IMR-90 (cell line): ENCODE measurements at regions not wholly inside any gene's neighbourhood (a gene's known extent, or its start where the extent isn't known, plus 50 kb on each side); places are given as distances from the start of the nearest gene placed in this dataset.

Experiments
- ATAC-seq: fragments of 200-7000 bp; cut with Tn5 transposase; 2 replicates; pipeline ENCODE4 v1.9.1; 2020; ENCODE audit warnings: low read depth, mild to moderate bottlenecking, moderate library complexity
- BruUV-seq: library from RNA; stranded (reverse); fragments of 400-500 nt; replicated peaks from 2 replicates; lab custom pipeline; 2021; lab: Mats Ljungman, UMichigan
- CTCF ChIA-PET: fragments of 300-600 bp; formaldehyde crosslinking; extraction: SDS; loops from one replicate; lab custom pipeline; 2021; ENCODE audit warnings: antibody characterized with exemption; lab: Yijun Ruan, JAX
- POLR2A ChIA-PET: fragments of 300-600 bp; sonication (Branson Sonifier 250); formaldehyde crosslinking; loops from one replicate; lab custom pipeline; 2022; ENCODE audit warnings: antibody characterized with exemption; ENCODE audit not compliant: unreplicated experiment; lab: Charles Lee
- DNase-seq: peaks from one replicate; pipeline ENCODE4 v3.0.0; 2013
- H2AFZ ChIP-seq: replicated peaks from 2 replicates; pipeline ENCODE3; 2013; ENCODE audit warnings: low read length, mild to moderate bottlenecking; ENCODE audit not compliant: poor library complexity
- H2AK5ac ChIP-seq: 2 replicates; pipeline ENCODE4 v1.6.1; 2013; ENCODE audit warnings: low read depth, low read length, inconsistent platforms
- H2AK9ac ChIP-seq: replicated peaks from 2 replicates; pipeline ENCODE3; 2013; ENCODE audit warnings: mild to moderate bottlenecking, low read depth, low read length, moderate library complexity; ENCODE audit not compliant: poor library complexity
- H2BK120ac ChIP-seq: 2 replicates; pipeline ENCODE4 v1.6.1; 2013; ENCODE audit warnings: low read depth, low read length, inconsistent platforms
- H2BK15ac ChIP-seq: 3 replicates; pipeline ENCODE4 v1.6.1; 2013; ENCODE audit warnings: low read depth, low read length, inconsistent platforms
- H2BK20ac ChIP-seq: 2 replicates; pipeline ENCODE4 v1.6.1; 2013; ENCODE audit warnings: low read depth, mild to moderate bottlenecking, inconsistent platforms, low read length, moderate library complexity
- H2BK5ac ChIP-seq: 2 replicates; pipeline ENCODE4 v1.6.1; 2013; ENCODE audit warnings: mild to moderate bottlenecking, low read depth, low read length, inconsistent platforms; ENCODE audit not compliant: poor library complexity, severe bottlenecking
- H3K14ac ChIP-seq: replicated peaks from 2 replicates; pipeline ENCODE4 v1.6.1; 2013; ENCODE audit warnings: low read depth, low read length, inconsistent platforms
- H3K18ac ChIP-seq: 2 replicates; pipeline ENCODE4 v1.6.1; 2013; ENCODE audit warnings: low read depth, low read length, control low read depth
- H3K23ac ChIP-seq: 2 replicates; pipeline ENCODE4 v1.6.1; 2013; ENCODE audit warnings: low read depth, low read length, inconsistent platforms
- H3K27ac ChIP-seq: 2 replicates; pipeline ENCODE4 v1.5.1; 2013; ENCODE audit warnings: mild to moderate bottlenecking, control low read depth, low read length; ENCODE audit not compliant: insufficient read depth
- H3K27me3 ChIP-seq: 2 replicates; pipeline ENCODE4 v1.6.1; 2013; ENCODE audit warnings: low read length; ENCODE audit not compliant: control insufficient read depth, insufficient read depth
- H3K36me3 ChIP-seq: 2 replicates; pipeline ENCODE4 v1.6.1; 2013; ENCODE audit warnings: low read length, mixed read lengths; ENCODE audit not compliant: control insufficient read depth, insufficient read depth
- H3K4ac ChIP-seq: 2 replicates; pipeline ENCODE4 v1.6.1; 2013; ENCODE audit warnings: low read depth, low read length, inconsistent platforms
- H3K4me1 ChIP-seq: 2 replicates; pipeline ENCODE4 v1.6.1; 2013; ENCODE audit warnings: low read length, mixed read lengths; ENCODE audit not compliant: control insufficient read depth, insufficient read depth
- H3K4me2 ChIP-seq: 2 replicates; pipeline ENCODE4 v1.6.1; 2013; ENCODE audit warnings: low read depth, mild to moderate bottlenecking, control low read depth, low read length, moderate library complexity
- H3K4me3 ChIP-seq: 2 replicates; pipeline ENCODE4 v1.5.1; 2013; ENCODE audit warnings: low read depth, mild to moderate bottlenecking, control low read depth, low read length, moderate library complexity; ENCODE audit not compliant: insufficient read depth
- H3K56ac ChIP-seq: 2 replicates; pipeline ENCODE4 v1.6.1; 2013; ENCODE audit warnings: low read length, inconsistent platforms; ENCODE audit not compliant: insufficient read depth; ENCODE audit errors: extremely low read depth
- H3K79me1 ChIP-seq, 2 experiments: 2 replicates each; pipeline ENCODE4 v1.6.1; 2013; ENCODE audit warnings: low read length in 2 of 2, inconsistent platforms in 1 of 2, low read depth in 1 of 2
- H3K9ac ChIP-seq: 2 replicates; pipeline ENCODE4 v1.6.1; 2013; ENCODE audit warnings: low read depth, low read length, control low read depth
- H3K9me1 ChIP-seq: 2 replicates; pipeline ENCODE4 v1.6.1; 2013; ENCODE audit warnings: low read length, inconsistent platforms; ENCODE audit not compliant: insufficient read depth
- H3K9me3 ChIP-seq: 2 replicates; pipeline ENCODE4 v1.6.1; 2013; ENCODE audit warnings: low read length; ENCODE audit not compliant: control insufficient read depth, insufficient read depth
- H4K20me1 ChIP-seq: 2 replicates; pipeline ENCODE4 v1.6.1; 2013; ENCODE audit warnings: low read length, inconsistent platforms; ENCODE audit not compliant: insufficient read depth
- H4K5ac ChIP-seq: 2 replicates; pipeline ENCODE4 v1.6.1; 2013; ENCODE audit warnings: mild to moderate bottlenecking, low read depth, low read length, control low read depth
- H4K8ac ChIP-seq, 2 experiments: 2 replicates each; pipeline ENCODE4 v1.6.1; 2013; ENCODE audit warnings: low read depth in 2 of 2, low read length in 2 of 2, control low read depth in 1 of 2, inconsistent platforms in 1 of 2
- H4K91ac ChIP-seq: 2 replicates; pipeline ENCODE4 v1.6.1; 2013; ENCODE audit warnings: low read depth, low read length, inconsistent platforms; ENCODE audit not compliant: insufficient read depth
- BHLHE40 ChIP-seq: fragments of 150-350 bp; IDR thresholded peaks from 2 replicates; pipeline ENCODE4 v1.6.1; 2016; ENCODE audit warnings: mild to moderate bottlenecking, low read depth, low read length
- CEBPB ChIP-seq: IDR thresholded peaks from 2 replicates; pipeline ENCODE4 v1.6.1; 2012; ENCODE audit warnings: low read depth, low read length, improper control_type of control experiment
- MAFK ChIP-seq: IDR thresholded peaks from 2 replicates; pipeline ENCODE4 v1.6.1; 2012; ENCODE audit warnings: low read depth, low read length, improper control_type of control experiment
- MXI1 ChIP-seq: IDR thresholded peaks from 2 replicates; pipeline ENCODE4 v1.6.1; 2012; ENCODE audit warnings: low read depth, mild to moderate bottlenecking, low read length, moderate library complexity, borderline replicate concordance
- NFE2L2 ChIP-seq: fragments of 150-350 bp; IDR thresholded peaks from 2 replicates; pipeline ENCODE4 v1.6.1; 2016; ENCODE audit warnings: low read depth, mild to moderate bottlenecking, low read length
- dilution Hi-C: fragments of 300-500 bp; cut with HindIII; formaldehyde crosslinking; loops from one replicate; pipeline ENCODE4 v1.14.3; 2018; ENCODE audit warnings: low sequenced_read_pairs; ENCODE audit not compliant: unreplicated experiment
- in situ Hi-C: fragments of 300-500 bp; cut with MboI; formaldehyde crosslinking; loops from 3 replicates; pipeline ENCODE4 v1.14.3; 2019; ENCODE audit warnings: low sequenced_read_pairs, inconsistent platforms, mixed read lengths
- intact Hi-C: fragments of 100-400 bp; cut with micrococcal nuclease; formaldehyde crosslinking; loops from 2 replicates; pipeline ENCODE4 v1.10.0; 2022

DNA sequence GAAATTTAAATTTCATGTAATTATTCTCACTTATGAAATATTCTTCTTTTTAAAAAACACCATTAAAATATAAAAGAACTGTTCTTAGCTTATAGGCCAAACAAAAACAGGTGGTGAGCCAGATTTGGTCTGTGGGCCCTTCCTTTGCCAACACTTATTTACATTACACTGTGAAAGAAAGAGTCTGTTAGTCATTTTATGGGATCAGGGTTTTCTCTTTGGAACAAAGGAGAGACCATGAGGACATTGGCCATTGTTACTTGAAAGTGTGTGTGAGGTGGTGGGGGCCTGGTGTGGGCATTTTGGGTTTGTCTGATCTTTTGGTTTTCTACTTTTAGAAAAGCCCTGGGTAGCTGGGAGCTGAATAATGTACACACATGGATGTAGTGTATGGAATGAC, 62.7 kb downstream of the TTC6 start:
- H2BK20ac ChIP-seq, result peak overlapping the region; percentile 16; the same call in 1 of the 2 replicates
- in situ Hi-C loops, result no loop called here
- H3K9me1 ChIP-seq, result no peaks in the 10 kb centered on the region
- H3K23ac ChIP-seq, result no peak overlapping the region
- dilution Hi-C loops, result no loop called here
- H3K4me1 ChIP-seq, result peaks cover 3% of the 10 kb centered on the region; the same call in 1 of the 2 replicates
- H3K56ac ChIP-seq, result no peak overlapping the region
- ATAC-seq, result no peak
- H2BK5ac ChIP-seq, result no peak overlapping the region
- intact Hi-C loops, result no loop called here
- H3K4me3 ChIP-seq, result no peak overlapping the region
- ChIA-PET CTCF (interaction anchor here (0.6 kb wide), 1 partner anchor 22 kb away, joined by 3 read pairs; no protein-coding TSS in a partner anchor), POLR2A (no interaction called here)
- H3K36me3 ChIP-seq, result no peaks in the 10 kb centered on the region
- H3K27ac ChIP-seq, result no peak overlapping the region
- H3K9ac ChIP-seq, result no peak overlapping the region
- H3K27me3 ChIP-seq, result no peaks in the 10 kb centered on the region
- BruUV-seq, result no TSS peak
- 0 out of 4 replicates have a peak overlapping the region, but pooled peaks of 1 of the 2 experiments have one; percentile 1 for H4K8ac ChIP-seq
- no peaks in the 10 kb centered on the region for H4K20me1 ChIP-seq
- no peak overlapping the region; the same call in 1 of the 2 replicates for H4K91ac ChIP-seq
- no peak for TF ChIP-seq BHLHE40
- TF ChIP-seq CEBPB, result no peak
- TF ChIP-seq MXI1, result no peak
- no peak for TF ChIP-seq MAFK
- no peak for TF ChIP-seq NFE2L2
- H3K4ac ChIP-seq, result no peak overlapping the region
- no peak overlapping the region for H4K5ac ChIP-seq
- H2AFZ ChIP-seq, result no peak overlapping the region
- H3K79me1 ChIP-seq, result no peaks in the 10 kb centered on the region
- no peak for DNase-seq
- H2AK9ac ChIP-seq, result no peak overlapping the region
- no peak overlapping the region for H3K4me2 ChIP-seq
- H2BK15ac ChIP-seq, result no peak overlapping the region
- H2AK5ac ChIP-seq, result no peak overlapping the region
- H3K18ac ChIP-seq, result no peak overlapping the region
- no peak overlapping the region for H3K14ac ChIP-seq
- no peaks in the 10 kb centered on the region; the same call in 1 of the 2 replicates for H3K9me3 ChIP-seq
- H2BK120ac ChIP-seq, result no peak overlapping the region
